ENCODE measurements at regions not wholly inside any gene's neighbourhood (a gene's known extent, or its start where the extent isn't known, plus 50 kb on each side); places are given as distances from the start of the nearest gene placed in this dataset.

GRCh38 chr10:4450169-4450568 is 375.8 kb upstream of the AKR1E2 start:
- TF ChIP-seq CTCF (IDR thresholded peaks at IDR 0.05): no peak
- no peak for TF ChIP-seq EZH2 (IDR thresholded peaks at IDR 0.05; ENCODE audit: borderline replicate concordance, insufficient read depth, low read depth, low read length, poor library complexity, severe bottlenecking)

Measured in B cell (primary cell).